GM18951 (cell line): ENCODE measurements at regions not wholly inside any gene's neighbourhood (a gene's known extent, or its start where the extent isn't known, plus 50 kb on each side); places are given as distances from the start of the nearest gene placed in this dataset.

Experiments used
- POLR2A ChIP-seq: IDR thresholded peaks from 4 replicates; pipeline ENCODE4 v1.6.1; 2011; ENCODE audit warnings: mild to moderate bottlenecking; ENCODE audit not compliant: insufficient read length, insufficient read depth; ENCODE audit errors: extremely low read depth
- in situ Hi-C: fragments of 300-500 bp; cut with MboI; formaldehyde crosslinking; loops from one replicate; pipeline ENCODE4 v1.12.0; 2022; ENCODE audit warnings: low sequenced_read_pairs, mixed read lengths, inconsistent platforms; ENCODE audit not compliant: unreplicated experiment

GRCh38 chr10:2121929-2122328 is 384.6 kb upstream of the ADARB2 start:
- in situ Hi-C loops, result no loop called here

GRCh38 chr10:2121315-2121714 is 384.0 kb upstream of the ADARB2 start:
- in situ Hi-C loops, result no loop called here

More at GRCh38 chr10:2121929-2122328, 384.6 kb upstream of the ADARB2 start:
- TF ChIP-seq POLR2A, result no peak

DNA sequence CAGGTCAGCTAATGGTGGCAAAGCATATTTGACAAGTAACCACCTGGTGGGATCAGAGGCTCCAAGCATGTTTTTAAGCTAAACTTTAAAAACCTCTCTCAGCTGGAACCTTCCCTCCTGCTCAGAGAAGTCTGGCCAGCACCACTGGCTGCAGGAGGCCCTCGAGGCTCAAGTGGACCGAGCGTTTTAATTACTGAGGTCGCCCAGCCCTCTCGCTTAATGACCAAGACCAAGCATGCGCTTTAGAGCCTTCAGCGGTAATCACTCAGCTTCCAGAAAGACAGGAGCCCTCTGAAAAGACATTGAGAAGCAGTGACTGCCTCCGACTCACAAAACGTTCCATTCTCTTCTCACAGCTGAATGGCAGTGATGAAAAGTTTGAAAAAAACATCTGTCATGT is 383.4 kb upstream of the ADARB2 start:
- TF ChIP-seq POLR2A, result no peak
- in situ Hi-C loops, result no loop called here

More at GRCh38 chr10:2121315-2121714, 384.0 kb upstream of the ADARB2 start:
- no peak for TF ChIP-seq POLR2A

GRCh38 chr10:2119316-2119715 is 382.0 kb upstream of the ADARB2 start:
- no peak for TF ChIP-seq POLR2A
- in situ Hi-C loops, result no loop called here

DNA sequence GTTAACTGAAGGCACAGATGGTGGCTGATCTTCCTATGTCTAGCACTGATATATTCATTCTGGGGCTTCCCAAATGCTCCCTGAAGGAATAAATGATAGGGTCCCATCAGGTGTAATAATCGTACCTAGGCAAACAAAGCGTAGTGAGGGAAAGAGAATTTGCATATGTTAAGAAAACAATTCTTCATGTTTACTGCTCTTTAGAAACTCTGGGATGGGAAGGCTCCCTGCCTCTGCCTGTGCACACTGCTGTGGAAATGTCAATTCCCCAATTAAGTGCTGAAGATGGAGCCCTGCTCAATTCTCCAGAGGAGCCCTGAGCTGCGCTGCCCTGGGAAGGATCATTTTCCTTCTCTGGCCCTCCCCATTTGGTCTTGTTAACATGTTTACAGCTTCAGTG is 380.9 kb upstream of the ADARB2 start:
- in situ Hi-C loops, result no loop called here

DNA sequence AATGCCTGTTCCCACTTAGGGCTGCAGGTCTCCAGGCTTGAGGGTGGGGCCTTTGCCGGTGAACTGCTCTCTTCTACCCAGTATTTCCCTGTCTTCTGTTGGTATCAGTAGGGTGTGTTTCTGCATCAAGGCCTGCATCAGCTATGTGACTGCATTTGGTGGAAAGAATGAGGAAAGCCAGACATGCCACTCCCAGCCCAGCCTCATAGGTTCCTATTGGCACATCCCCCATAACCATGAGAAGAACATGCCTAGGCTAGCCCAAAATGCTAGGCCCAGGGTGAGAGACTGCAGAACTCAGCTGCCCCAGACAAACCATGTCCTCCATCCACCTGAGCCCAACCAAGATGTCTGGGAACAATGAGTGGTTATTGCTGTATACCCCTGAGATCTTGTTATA is 380.3 kb upstream of the ADARB2 start:
- in situ Hi-C loops, result no loop called here
- TF ChIP-seq POLR2A, result no peak

More for the DNA sequence above, 380.9 kb upstream of the ADARB2 start:
- no peak for TF ChIP-seq POLR2A

GRCh38 chr10:2111965-2112364 is 374.6 kb upstream of the ADARB2 start:
- in situ Hi-C loops, result no loop called here
- no peak for TF ChIP-seq POLR2A

GRCh38 chr10:2108496-2108895 is 371.2 kb upstream of the ADARB2 start:
- in situ Hi-C loops, result no loop called here
- TF ChIP-seq POLR2A, result no peak

GRCh38 chr10:2106641-2107040 is 369.3 kb upstream of the ADARB2 start:
- in situ Hi-C loops, result no loop called here
- TF ChIP-seq POLR2A, result no peak

DNA sequence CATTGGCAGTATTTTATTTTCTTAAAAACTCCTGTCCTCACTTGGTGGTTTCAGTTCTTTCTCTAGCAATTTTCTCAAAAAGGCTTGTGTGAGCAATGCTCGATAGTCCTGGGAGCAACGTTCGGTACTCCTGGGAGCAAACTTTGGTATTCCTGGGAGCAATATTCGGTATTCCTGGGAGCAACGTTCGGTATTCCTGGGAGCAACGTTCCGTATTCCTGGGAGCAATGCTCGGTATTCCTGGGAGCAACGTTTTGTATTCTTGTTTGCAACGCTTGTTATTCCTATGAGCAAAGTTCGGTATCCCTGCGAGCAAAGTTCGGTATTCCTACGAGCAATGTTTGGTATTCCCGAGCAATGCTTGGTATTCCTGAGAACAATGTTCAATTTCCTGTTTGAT is 362.0 kb upstream of the ADARB2 start:
- TF ChIP-seq POLR2A, result no peak
- in situ Hi-C loops, result no loop called here

- in situ Hi-C loops, result no loop called here
- no peak for TF ChIP-seq POLR2A
These were observed 360.6 kb upstream of the ADARB2 start for GRCh38 chr10:2097937-2098336.

- in situ Hi-C loops, result no loop called here
These were observed 356.8 kb upstream of the ADARB2 start for GRCh38 chr10:2094171-2094570.

GRCh38 chr10:2083591-2083990 is 346.3 kb upstream of the ADARB2 start:
- TF ChIP-seq POLR2A, result no peak
- in situ Hi-C loops, result no loop called here

More at GRCh38 chr10:2094171-2094570, 356.8 kb upstream of the ADARB2 start:
- no peak for TF ChIP-seq POLR2A

DNA sequence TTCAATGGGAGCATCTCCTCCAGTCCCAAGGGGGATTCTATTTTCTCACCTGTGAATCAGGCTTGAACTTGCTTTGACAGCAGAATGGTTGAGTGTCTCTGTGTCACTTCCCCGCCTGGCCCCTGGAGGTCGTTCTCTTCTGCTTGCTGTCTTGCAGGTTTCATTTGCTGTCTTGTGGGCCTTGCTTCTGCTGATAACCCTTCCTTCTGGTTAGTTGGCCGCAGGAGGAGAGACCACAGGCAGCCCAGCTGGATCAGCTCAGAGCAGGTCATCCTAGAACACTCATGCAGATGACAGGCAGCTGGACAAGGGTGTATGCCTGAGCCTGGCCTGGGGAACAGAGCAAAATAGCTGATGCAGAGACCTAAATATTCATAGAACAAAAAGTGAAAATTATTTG is 344.2 kb upstream of the ADARB2 start:
- TF ChIP-seq POLR2A, result no peak
- in situ Hi-C loops, result no loop called here

DNA sequence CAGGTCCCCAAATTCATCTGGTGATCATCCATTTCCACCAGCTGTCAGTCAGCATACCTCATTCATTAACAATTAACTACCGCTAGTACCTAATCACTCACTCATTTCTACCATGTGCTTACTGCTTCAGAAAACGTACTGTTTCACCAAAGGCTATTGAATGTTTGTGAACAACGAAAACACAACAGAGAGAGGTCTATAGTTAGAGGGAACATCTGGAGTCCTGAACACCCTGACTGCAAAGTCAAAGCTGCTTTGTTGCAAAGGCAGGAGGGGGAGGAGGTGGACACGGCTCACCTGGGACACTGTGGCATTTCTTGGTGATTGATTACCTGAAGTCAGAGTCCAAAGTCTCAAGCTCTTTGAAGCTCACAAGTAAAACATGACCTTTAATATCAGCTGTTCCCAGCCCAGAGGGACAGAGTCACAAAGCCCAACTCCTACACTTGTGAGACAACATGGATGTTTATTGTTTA is 342.3 kb upstream of the ADARB2 start:
- in situ Hi-C loops, result no loop called here
- no peak for TF ChIP-seq POLR2A
